Common myeloid progenitor, CD34-positive (primary cell): ENCODE measurements at regions not wholly inside any gene's neighbourhood (a gene's known extent, or its start where the extent isn't known, plus 50 kb on each side); places are given as distances from the start of the nearest gene placed in this dataset.
"Not testable (repeated sequence)": the region's sequence is repeated elsewhere in the genome, so short reads cannot be mapped to it uniquely, and the experiment has no call there.

Source experiments
- CTCF ChIA-PET: fragments of 350-600 bp; sonication (Branson Sonifier 250); formaldehyde crosslinking; loops from one replicate; lab custom pipeline; 2021; ENCODE audit warnings: antibody characterized with exemption; lab: Charles Lee
- POLR2A ChIA-PET: fragments of 350-600 bp; sonication (Branson Sonifier 250); formaldehyde crosslinking; loops from one replicate; lab custom pipeline; 2021; ENCODE audit warnings: antibody characterized with exemption; lab: Charles Lee
- DNase-seq, 3 donors: peaks; one replicate each; pipeline versions ENCODE4 v3.0.0 to v3.0.0-alpha.2; 2013
- H3K27ac ChIP-seq, 2 experiments: 1 replicate in 1 of 2; 2 replicates in 1 of 2; pipeline ENCODE4 v1.7.0; 2013; ENCODE audit warnings: inconsistent platforms in 2 of 2, low read length in 2 of 2, mild to moderate bottlenecking in 2 of 2, low read depth in 1 of 2, moderate library complexity in 1 of 2; ENCODE audit not compliant: severe bottlenecking in 2 of 2, insufficient read depth in 1 of 2, poor library complexity in 1 of 2
- H3K27me3 ChIP-seq, 5 experiments: replicated peaks in 2 of 5; 1 replicate in 3 of 5; 2 replicates in 2 of 5; pipeline versions ENCODE4 v1.6.1 to v1.7.0; 2013; ENCODE audit warnings: low read length in 4 of 5, mild to moderate bottlenecking in 2 of 5, moderate library complexity in 2 of 5, inconsistent platforms in 1 of 5; ENCODE audit not compliant: insufficient read depth in 5 of 5, control insufficient read depth in 4 of 5
- H3K36me3 ChIP-seq, 4 experiments: 1 replicate in 2 of 4; 2 replicates in 2 of 4; pipeline versions ENCODE4 v1.6.1 to v1.7.0; 2013; ENCODE audit warnings: low read length in 3 of 4, control low read depth in 1 of 4, mild to moderate bottlenecking in 1 of 4; ENCODE audit not compliant: control insufficient read depth in 4 of 4, insufficient read depth in 4 of 4
- H3K4me1 ChIP-seq, 4 experiments: 1 replicate in 3 of 4; 2 replicates in 1 of 4; pipeline versions ENCODE4 v1.6.1 to v1.7.1; 2013; ENCODE audit warnings: low read length in 3 of 4, mild to moderate bottlenecking in 3 of 4, control low read depth in 1 of 4, inconsistent platforms in 1 of 4, moderate library complexity in 1 of 4; ENCODE audit not compliant: control insufficient read depth in 4 of 4, insufficient read depth in 4 of 4; ENCODE audit errors: control extremely low read depth in 1 of 4
- H3K4me3 ChIP-seq, 7 experiments: 1 replicate in 4 of 7; 2 replicates in 3 of 7; pipeline versions ENCODE4 v1.5.1 to v1.7.0; 2013; ENCODE audit warnings: mild to moderate bottlenecking in 7 of 7, low read length in 6 of 7, moderate library complexity in 6 of 7, inconsistent platforms in 2 of 7, low read depth in 2 of 7, control low read depth in 1 of 7; ENCODE audit not compliant: insufficient read depth in 4 of 7, control insufficient read depth in 1 of 7; ENCODE audit errors: extremely low read depth in 1 of 7
- H3K9me3 ChIP-seq, 5 experiments: 1 replicate in 4 of 5; 2 replicates in 1 of 5; pipeline versions ENCODE4 v1.6.1 to v1.7.1; 2013; ENCODE audit warnings: low read length in 4 of 5, mild to moderate bottlenecking in 2 of 5, inconsistent platforms in 1 of 5, low read depth in 1 of 5, moderate library complexity in 1 of 5; ENCODE audit not compliant: control insufficient read depth in 4 of 5, insufficient read depth in 2 of 5; ENCODE audit errors: control extremely low read depth in 1 of 5
- WGBS: methylation state at CpG from one replicate; pipeline ENCODE4 v1.1.5; 2013; ENCODE audit not compliant: insufficient coverage; 5-methylcytosine and 5-hydroxymethylcytosine counted together

DNA sequence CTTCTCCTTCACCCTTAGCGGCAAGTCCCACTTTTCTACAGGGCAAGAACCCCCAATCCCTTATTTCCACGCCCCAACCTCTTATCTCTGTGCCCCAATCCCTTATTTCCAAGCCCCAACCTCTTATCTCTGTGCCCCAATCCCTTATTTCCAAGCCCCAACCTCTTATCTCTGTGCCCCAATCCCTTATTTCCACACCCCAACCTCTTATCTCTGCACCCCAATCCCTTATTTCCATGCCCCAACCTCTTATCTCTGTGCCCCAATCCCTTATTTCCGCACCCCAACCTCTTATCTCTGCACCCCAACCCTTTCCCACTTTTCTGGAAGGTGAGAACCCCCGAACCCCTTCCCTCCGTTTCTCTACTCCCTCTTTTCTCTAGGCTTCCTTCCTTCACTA, 116.1 kb upstream of the GJE1 start:
- H3K9me3 ChIP-seq: not testable (repeated sequence)

DNA sequence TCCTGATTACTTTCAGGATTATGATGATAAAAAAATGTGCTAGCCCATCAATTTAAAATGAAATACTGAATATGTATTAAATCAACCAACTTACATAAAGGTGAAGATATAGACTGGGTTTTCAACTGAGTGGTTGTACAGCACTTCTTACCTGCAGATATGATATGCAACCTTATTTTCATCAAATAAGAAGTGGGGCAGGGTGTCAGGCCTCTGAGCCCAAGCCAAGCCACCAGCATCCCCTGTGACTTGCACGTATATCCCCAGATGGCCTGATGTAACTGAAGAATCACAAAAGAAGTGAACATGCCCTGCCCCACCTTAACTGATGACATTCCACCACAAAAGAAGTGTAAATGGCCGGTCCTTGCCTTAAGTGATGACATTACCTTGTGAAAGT, 117.3 kb upstream of the GJE1 start:
- H3K4me1 ChIP-seq, H3K27me3 ChIP-seq, H3K9me3 ChIP-seq, H3K27ac ChIP-seq, DNase-seq, H3K4me3 ChIP-seq, POLR2A ChIA-PET, H3K36me3 ChIP-seq, CTCF ChIA-PET: not testable (repeated sequence)
- no CpG with 5 or more reads among the region's 2 CpGs for WGBS

More for the DNA sequence above, 116.1 kb upstream of the GJE1 start:
- POLR2A ChIA-PET, H3K4me1 ChIP-seq, H3K27me3 ChIP-seq, CTCF ChIA-PET, DNase-seq, H3K4me3 ChIP-seq, H3K27ac ChIP-seq, H3K36me3 ChIP-seq: not testable (repeated sequence)
- WGBS: 90% methylated on average over 2 of the region's 5 CpGs

DNA sequence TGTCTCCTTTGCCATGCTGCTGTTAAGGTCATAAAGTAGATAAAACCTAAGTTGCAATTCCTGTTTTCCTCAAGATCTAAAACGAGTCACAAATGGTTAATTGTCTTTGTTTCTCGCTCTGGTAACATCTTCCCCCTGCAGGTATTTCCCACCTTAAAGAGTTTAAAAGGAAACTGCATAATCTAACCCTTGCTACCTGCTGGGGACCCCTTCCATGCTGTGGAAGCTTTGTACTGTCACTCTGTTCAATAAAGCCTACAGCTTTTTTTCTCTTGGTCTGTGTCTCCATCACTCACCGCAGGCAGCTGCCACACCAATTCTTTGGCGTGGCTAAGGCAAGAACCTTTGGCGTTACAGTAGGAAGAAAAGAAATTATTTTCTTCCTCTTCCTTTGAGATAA, 117.7 kb upstream of the GJE1 start:
- Histone ChIP-seq H3K27me3 (peaks cover 0 to 2% (median 0%) of the 10 kb centered on the region in 5 experiments), H3K4me1 (no peaks in the 10 kb centered on the region), H3K36me3 (no peaks in the 10 kb centered on the region), H3K27ac (no peak overlapping the region), H3K9me3 (no peaks in the 10 kb centered on the region), H3K4me3 (no peak overlapping the region)
- 14% methylated on average over 2 of the region's 5 CpGs for WGBS
- no peak for DNase-seq
- ChIA-PET CTCF (no interaction called here), POLR2A (no interaction called here)

DNA sequence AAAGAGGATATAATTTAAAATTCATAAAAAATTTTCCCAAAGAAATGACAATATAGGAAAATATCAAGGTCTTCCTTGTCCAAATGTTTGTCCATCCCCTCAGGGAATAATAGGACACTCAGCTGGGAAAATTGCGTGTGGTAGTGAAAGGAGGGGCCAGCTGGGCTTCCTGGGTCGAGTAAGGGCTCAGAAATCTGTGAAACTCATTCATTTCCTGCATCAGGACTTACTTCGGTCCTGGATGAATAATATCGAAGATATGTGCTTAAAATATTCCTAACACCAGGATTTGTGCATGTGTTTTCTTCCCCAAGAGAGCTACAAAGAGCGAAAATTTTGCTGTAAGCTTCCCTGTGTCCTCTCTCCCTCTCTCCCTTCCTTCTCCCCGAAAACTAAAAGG, 118.2 kb upstream of the GJE1 start:
- H3K4me3 ChIP-seq: no peak overlapping the region
- H3K27ac ChIP-seq: no peak overlapping the region
- CTCF ChIA-PET: no interaction called here
- no peaks in the 10 kb centered on the region for H3K4me1 ChIP-seq
- no peak for DNase-seq
- H3K27me3 ChIP-seq: peaks cover 0 to 2% (median 0%) of the 10 kb centered on the region in 5 experiments
- 50% methylated on average over 2 of the region's 6 CpGs for WGBS
- no peaks in the 10 kb centered on the region for H3K36me3 ChIP-seq
- POLR2A ChIA-PET: no interaction called here
- H3K9me3 ChIP-seq: no peaks in the 10 kb centered on the region

DNA sequence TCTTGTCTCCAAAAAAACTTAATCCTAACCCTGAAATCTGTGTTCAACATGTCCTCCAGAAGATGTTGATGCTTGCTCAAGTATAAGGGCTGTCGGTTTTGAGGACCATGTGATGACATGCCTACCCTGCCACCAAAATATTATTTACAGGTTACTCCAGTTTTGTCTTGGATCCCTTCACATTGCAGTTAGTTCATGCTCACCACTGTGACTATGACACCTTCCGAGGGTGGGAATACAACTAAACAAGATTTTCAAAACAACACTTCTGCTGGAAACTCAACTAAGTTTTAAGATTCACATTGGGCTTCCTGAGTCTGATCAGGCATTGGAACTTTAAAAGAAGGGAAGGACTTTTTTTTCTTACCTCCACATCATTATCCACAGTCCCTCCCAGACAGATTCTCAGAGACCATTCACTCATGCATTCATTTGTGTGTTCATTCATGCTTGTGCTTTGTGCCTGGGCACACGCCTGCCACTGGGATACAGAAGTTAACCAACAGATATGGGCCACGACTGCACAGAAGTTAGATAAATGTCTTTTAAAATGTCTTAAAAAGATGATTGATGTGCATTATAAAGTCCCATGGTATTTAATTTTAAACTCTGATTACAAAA, 118.7 kb upstream of the GJE1 start:
- ChIA-PET CTCF (no interaction called here), POLR2A (no interaction called here)
- Histone ChIP-seq H3K4me3 (no peak overlapping the region), H3K36me3 (no peaks in the 10 kb centered on the region), H3K4me1 (no peaks in the 10 kb centered on the region), H3K27ac (no peak overlapping the region), H3K27me3 (peaks cover 0 to 2% (median 0%) of the 10 kb centered on the region in 5 experiments), H3K9me3 (no peaks in the 10 kb centered on the region)
- no peak for DNase-seq
- 100% methylated on average over 1 of the region's 4 CpGs for WGBS

DNA sequence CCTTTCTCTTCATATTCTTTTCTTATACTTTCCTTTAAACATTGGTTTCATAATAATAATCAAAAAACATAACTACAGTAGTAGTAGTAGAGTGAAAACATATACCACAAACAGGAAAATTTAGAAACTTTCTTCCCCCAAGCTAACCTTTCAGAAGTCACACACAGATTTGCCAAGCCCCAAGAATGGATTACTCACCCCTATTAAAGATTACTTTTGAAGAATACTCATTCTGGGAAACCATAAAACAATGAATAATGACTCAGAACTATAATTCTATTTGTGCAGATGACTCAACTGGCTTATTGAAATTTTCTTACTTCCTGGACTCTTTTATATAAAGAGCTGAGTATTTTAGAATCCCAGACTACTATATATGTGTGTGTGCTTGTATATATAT, 119.4 kb upstream of the GJE1 start:
- no peak for DNase-seq
- no peaks in the 10 kb centered on the region for H3K9me3 ChIP-seq

DNA sequence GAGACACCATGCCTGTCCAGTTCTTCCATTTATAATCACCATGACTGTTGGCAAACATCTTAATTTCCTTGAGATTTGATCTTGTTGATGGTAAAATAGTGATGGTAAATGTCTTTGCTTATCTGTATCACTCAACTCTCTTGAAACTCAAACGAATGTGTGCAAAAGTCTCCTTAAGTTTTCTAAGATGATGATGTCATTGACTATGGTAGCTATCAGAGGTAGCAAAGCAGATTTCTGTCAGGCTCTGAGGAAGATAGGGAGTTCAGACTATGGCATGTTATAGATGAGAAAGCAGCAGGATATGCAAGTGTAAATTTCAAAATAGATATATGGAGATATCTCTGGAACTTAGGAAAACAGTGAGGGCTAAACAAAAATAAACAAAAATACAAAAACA, 121.0 kb upstream of the GJE1 start:
- Histone ChIP-seq H3K27me3 (peaks cover 0 to 2% (median 0%) of the 10 kb centered on the region in 5 experiments), H3K9me3 (no peaks in the 10 kb centered on the region), H3K4me1 (no peaks in the 10 kb centered on the region), H3K4me3 (no peak overlapping the region), H3K27ac (no peak overlapping the region), H3K36me3 (no peaks in the 10 kb centered on the region)
- no CpG with 5 or more reads among the region's 1 CpG for WGBS
- DNase-seq: no peak
- ChIA-PET POLR2A (no interaction called here), CTCF (no interaction called here)

More for the DNA sequence above, 119.4 kb upstream of the GJE1 start:
- Histone ChIP-seq H3K27me3 (peaks cover 0 to 2% (median 0%) of the 10 kb centered on the region in 5 experiments), H3K4me3 (no peak overlapping the region), H3K4me1 (no peaks in the 10 kb centered on the region), H3K36me3 (no peaks in the 10 kb centered on the region), H3K27ac (no peak overlapping the region)
- CTCF ChIA-PET: no interaction called here
- POLR2A ChIA-PET: no interaction called here
